ENCODE measurements at regions not wholly inside any gene's neighbourhood (a gene's known extent, or its start where the extent isn't known, plus 50 kb on each side); places are given as distances from the start of the nearest gene placed in this dataset.

GRCh38 chr3:106365061-106365691 lies 496.4 kb upstream of the CBLB start:
- Histone ChIP-seq H3K4me2 (ENCODE audit: low read length) (no peak overlapping the region), H3K79me2 (no peaks in the 10 kb centered on the region), H3K9me3 (ENCODE audit: control insufficient read depth, low read length) (no peaks in the 10 kb centered on the region), H3K9ac (no peak overlapping the region), H2AFZ (no peak overlapping the region), H3K27ac (no peak overlapping the region), H3K4me1 (no peaks in the 10 kb centered on the region), H3K4me3 (ENCODE audit: low read depth, low read length) (no peak overlapping the region), H3K27me3 (ENCODE audit: control insufficient read depth, insufficient read depth, low read length) (no peaks in the 10 kb centered on the region), H3K36me3 (ENCODE audit: control insufficient read depth, insufficient read depth, low read length) (no peaks in the 10 kb centered on the region)
- TF ChIP-seq CTCF (IDR thresholded peaks at IDR 0.05): no peak

- no peaks in the 10 kb centered on the region for H3K36me3 ChIP-seq (ENCODE audit: control insufficient read depth, insufficient read depth, low read length)
- no peak for TF ChIP-seq CTCF (IDR thresholded peaks at IDR 0.05)
- no peak overlapping the region for H3K9ac ChIP-seq
- H3K4me3 ChIP-seq (ENCODE audit: low read depth, low read length): no peak overlapping the region
- no peaks in the 10 kb centered on the region for H3K27me3 ChIP-seq (ENCODE audit: control insufficient read depth, insufficient read depth, low read length)
- H3K9me3 ChIP-seq (ENCODE audit: control insufficient read depth, low read length): no peaks in the 10 kb centered on the region
- H3K4me2 ChIP-seq (ENCODE audit: low read length): no peak overlapping the region
- H3K79me2 ChIP-seq: no peaks in the 10 kb centered on the region
- no peak overlapping the region for H3K27ac ChIP-seq
- H2AFZ ChIP-seq: no peak overlapping the region
- no peaks in the 10 kb centered on the region for H3K4me1 ChIP-seq
These were observed 497.5 kb upstream of the CBLB start for GRCh38 chr3:106366352-106366751.

GRCh38 chr3:106367496-106367895 lies 498.7 kb upstream of the CBLB start:
- Histone ChIP-seq H3K4me2 (ENCODE audit: low read length) (no peak overlapping the region), H3K27ac (no peak overlapping the region), H3K36me3 (ENCODE audit: control insufficient read depth, insufficient read depth, low read length) (no peaks in the 10 kb centered on the region), H3K4me3 (ENCODE audit: low read depth, low read length) (no peak overlapping the region), H3K9me3 (ENCODE audit: control insufficient read depth, low read length) (no peaks in the 10 kb centered on the region), H3K4me1 (no peaks in the 10 kb centered on the region), H3K79me2 (no peaks in the 10 kb centered on the region), H3K9ac (no peak overlapping the region), H3K27me3 (ENCODE audit: control insufficient read depth, insufficient read depth, low read length) (no peaks in the 10 kb centered on the region), H2AFZ (no peak overlapping the region)
- no peak for TF ChIP-seq CTCF (IDR thresholded peaks at IDR 0.05)

GRCh38 chr3:106371221-106371970 lies 502.6 kb upstream of the CBLB start:
- Histone ChIP-seq H3K27me3 (ENCODE audit: control insufficient read depth, insufficient read depth, low read length) (no peaks in the 10 kb centered on the region), H3K9me3 (ENCODE audit: control insufficient read depth, low read length) (no peaks in the 10 kb centered on the region), H3K36me3 (ENCODE audit: control insufficient read depth, insufficient read depth, low read length) (no peaks in the 10 kb centered on the region), H3K27ac (no peak overlapping the region), H3K4me2 (ENCODE audit: low read length) (no peak overlapping the region), H3K4me3 (ENCODE audit: low read depth, low read length) (no peak overlapping the region), H3K4me1 (no peaks in the 10 kb centered on the region), H2AFZ (no peak overlapping the region), H3K9ac (no peak overlapping the region), H3K79me2 (no peaks in the 10 kb centered on the region)
- TF ChIP-seq CTCF (IDR thresholded peaks at IDR 0.05): no peak

Data from parathyroid adenoma (tissue), 2 donors.